MM.1S (cell line): ENCODE measurements at regions not wholly inside any gene's neighbourhood (a gene's known extent, or its start where the extent isn't known, plus 50 kb on each side); places are given as distances from the start of the nearest gene placed in this dataset.

ENCODE experiments used
- EZH2 ChIP-seq: fragments of 300-600 bp; sonication (generic); optimal IDR thresholded peaks from 2 replicates; pipeline ENCODE3; 2017; ENCODE audit warnings: low read depth, mild to moderate bottlenecking, antibody characterized with exemption, low read length, mixed read lengths
- EZH2phosphoT487 ChIP-seq: fragments of 300-600 bp; sonication (generic); IDR thresholded peaks from 2 replicates; pipeline ENCODE4 v1.6.1; 2018; ENCODE audit warnings: antibody characterized with exemption, low read length
- TF ChIP-seq, protein P1 (sequence below): fragments of 300-600 bp; sonication (generic); IDR thresholded peaks from 2 replicates; pipeline ENCODE4 v1.5.1; 2016; ENCODE audit warnings: antibody characterized with exemption, low read length, mixed read lengths

DNA sequence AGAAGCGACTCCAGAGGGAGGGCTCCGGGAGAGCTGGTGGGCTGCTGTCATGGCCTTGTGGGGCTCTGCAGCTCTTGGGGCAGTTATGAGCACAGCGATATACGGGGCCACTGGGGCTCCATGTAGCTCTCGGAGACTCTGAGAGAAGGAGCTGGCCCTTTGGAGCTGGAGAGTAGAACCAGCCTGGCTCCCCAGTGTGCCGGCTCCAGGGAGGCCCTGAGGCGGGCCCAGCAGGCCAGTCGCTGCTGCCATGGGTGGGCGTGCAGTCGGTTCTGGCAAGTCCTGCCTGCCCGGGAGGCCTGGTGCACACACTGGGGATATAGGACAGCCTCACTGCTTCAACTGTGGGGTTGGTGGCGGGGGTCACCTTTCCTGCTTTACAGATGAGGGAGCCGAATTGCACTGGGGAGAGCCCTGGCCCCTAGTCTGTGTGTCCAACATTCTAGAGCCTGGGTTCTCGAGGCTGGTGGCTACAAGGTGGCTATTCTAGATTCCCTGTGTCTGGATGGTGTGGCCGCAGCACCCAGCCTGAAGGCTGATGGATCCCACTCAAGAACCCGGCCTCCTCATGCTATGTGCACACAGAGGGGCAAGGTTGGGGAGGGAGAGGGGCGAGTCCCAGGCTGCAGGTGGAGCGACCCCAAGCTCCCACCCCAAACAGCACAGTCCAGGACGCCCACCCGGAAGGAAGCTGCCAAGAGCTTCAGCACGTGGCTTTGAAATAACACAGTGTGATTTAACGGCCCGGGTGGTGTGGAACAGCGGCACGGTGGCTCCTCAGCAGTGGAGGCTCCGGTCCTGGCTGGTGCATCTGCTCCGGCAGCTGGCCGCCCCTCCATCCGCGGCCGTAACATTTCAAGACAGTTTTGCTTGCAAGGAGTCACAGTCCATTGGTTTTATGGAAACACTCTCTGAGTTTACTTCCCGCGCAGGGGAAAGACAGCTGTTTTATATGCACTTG, 188.3 kb upstream of the C14orf180 start:
- TF ChIP-seq, protein P1, sequence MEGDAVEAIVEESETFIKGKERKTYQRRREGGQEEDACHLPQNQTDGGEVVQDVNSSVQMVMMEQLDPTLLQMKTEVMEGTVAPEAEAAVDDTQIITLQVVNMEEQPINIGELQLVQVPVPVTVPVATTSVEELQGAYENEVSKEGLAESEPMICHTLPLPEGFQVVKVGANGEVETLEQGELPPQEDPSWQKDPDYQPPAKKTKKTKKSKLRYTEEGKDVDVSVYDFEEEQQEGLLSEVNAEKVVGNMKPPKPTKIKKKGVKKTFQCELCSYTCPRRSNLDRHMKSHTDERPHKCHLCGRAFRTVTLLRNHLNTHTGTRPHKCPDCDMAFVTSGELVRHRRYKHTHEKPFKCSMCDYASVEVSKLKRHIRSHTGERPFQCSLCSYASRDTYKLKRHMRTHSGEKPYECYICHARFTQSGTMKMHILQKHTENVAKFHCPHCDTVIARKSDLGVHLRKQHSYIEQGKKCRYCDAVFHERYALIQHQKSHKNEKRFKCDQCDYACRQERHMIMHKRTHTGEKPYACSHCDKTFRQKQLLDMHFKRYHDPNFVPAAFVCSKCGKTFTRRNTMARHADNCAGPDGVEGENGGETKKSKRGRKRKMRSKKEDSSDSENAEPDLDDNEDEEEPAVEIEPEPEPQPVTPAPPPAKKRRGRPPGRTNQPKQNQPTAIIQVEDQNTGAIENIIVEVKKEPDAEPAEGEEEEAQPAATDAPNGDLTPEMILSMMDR = no peak
- TF ChIP-seq EZH2 (no peak), EZH2phosphoT487 (no peak)
